Activated B cell treated with CpG ODN at 0.5 μM for 24 hours (primary cell): ENCODE measurements at regions not wholly inside any gene's neighbourhood (a gene's known extent, or its start where the extent isn't known, plus 50 kb on each side); places are given as distances from the start of the nearest gene placed in this dataset.
"Not testable (repeated sequence)": the region's sequence is repeated elsewhere in the genome, so short reads cannot be mapped to it uniquely, and the experiment has no call there.

Experiments
- ATAC-seq: fragments of 200-7000 bp; cut with Tn5 transposase; one replicate; pipeline ENCODE4 v1.10.0; 2021; ENCODE audit warnings: low read depth, mild to moderate bottlenecking, moderate library complexity
- CTCF ChIA-PET: fragments of 350-600 bp; sonication (Branson Sonifier 250); formaldehyde crosslinking; loops from one replicate; lab custom pipeline; 2021; ENCODE audit warnings: antibody characterized with exemption; lab: Charles Lee
- POLR2A ChIA-PET: fragments of 350-600 bp; sonication (Branson Sonifier 250); formaldehyde crosslinking; loops from one replicate; lab custom pipeline; 2021; ENCODE audit warnings: antibody characterized with exemption; lab: Charles Lee
- DNase-seq: peaks from one replicate; pipeline ENCODE4 v3.0.0; 2022
- H3K27ac Mint-ChIP-seq: one replicate; pipeline ENCODE4 v1.8.0; 2020; ENCODE audit warnings: mixed read lengths
- H3K27me3 Mint-ChIP-seq: one replicate; pipeline ENCODE4 v1.8.0; 2021; ENCODE audit warnings: mixed read lengths
- H3K36me3 Mint-ChIP-seq: one replicate; pipeline ENCODE4 v1.8.0; 2021; ENCODE audit warnings: low read depth, mixed read lengths
- H3K4me1 Mint-ChIP-seq: one replicate; pipeline ENCODE4 v1.8.0; 2021; ENCODE audit warnings: mixed read lengths
- H3K4me3 Mint-ChIP-seq: one replicate; pipeline ENCODE4 v1.8.0; 2020; ENCODE audit warnings: mild to moderate bottlenecking, mixed read lengths
- H3K9me3 Mint-ChIP-seq: one replicate; pipeline ENCODE4 v1.8.0; 2020; ENCODE audit warnings: mixed read lengths
- intact Hi-C: fragments of 100-400 bp; cut with micrococcal nuclease; formaldehyde crosslinking; loops from one replicate; pipeline ENCODE4 v1.15.1; 2024
- TF ChIP-seq, protein P1 (sequence below): fragments of 200-600 bp; IDR thresholded peaks from one replicate; pipeline ENCODE4 v1.8.0; 2022; ENCODE audit warnings: antibody characterized with exemption, mild to moderate bottlenecking

GRCh38 chr1:90820745-90821144 is 103.6 kb upstream of the BARHL2 start:
- ATAC-seq, result no peak
- Mint-ChIP-seq H3K9me3 (peaks cover 2% of the 10 kb centered on the region), H3K4me1 (no peaks in the 10 kb centered on the region), H3K36me3 (no peaks in the 10 kb centered on the region), H3K27ac (no peak overlapping the region), H3K27me3 (peaks cover 29% of the 10 kb centered on the region), H3K4me3 (no peak overlapping the region)
- POLR2A ChIA-PET, result no interaction called here
- no peak for DNase-seq
- intact Hi-C loops, result no loop called here
- CTCF ChIA-PET, result no interaction called here
- TF ChIP-seq, protein P1, sequence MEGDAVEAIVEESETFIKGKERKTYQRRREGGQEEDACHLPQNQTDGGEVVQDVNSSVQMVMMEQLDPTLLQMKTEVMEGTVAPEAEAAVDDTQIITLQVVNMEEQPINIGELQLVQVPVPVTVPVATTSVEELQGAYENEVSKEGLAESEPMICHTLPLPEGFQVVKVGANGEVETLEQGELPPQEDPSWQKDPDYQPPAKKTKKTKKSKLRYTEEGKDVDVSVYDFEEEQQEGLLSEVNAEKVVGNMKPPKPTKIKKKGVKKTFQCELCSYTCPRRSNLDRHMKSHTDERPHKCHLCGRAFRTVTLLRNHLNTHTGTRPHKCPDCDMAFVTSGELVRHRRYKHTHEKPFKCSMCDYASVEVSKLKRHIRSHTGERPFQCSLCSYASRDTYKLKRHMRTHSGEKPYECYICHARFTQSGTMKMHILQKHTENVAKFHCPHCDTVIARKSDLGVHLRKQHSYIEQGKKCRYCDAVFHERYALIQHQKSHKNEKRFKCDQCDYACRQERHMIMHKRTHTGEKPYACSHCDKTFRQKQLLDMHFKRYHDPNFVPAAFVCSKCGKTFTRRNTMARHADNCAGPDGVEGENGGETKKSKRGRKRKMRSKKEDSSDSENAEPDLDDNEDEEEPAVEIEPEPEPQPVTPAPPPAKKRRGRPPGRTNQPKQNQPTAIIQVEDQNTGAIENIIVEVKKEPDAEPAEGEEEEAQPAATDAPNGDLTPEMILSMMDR, result no peak

GRCh38 chr1:90817399-90817798 is 100.3 kb upstream of the BARHL2 start:
- Mint-ChIP-seq H3K9me3 (peaks cover 2% of the 10 kb centered on the region), H3K4me3 (no peak overlapping the region), H3K27me3 (peaks cover 28% of the 10 kb centered on the region), H3K36me3 (no peaks in the 10 kb centered on the region), H3K27ac (no peak overlapping the region), H3K4me1 (no peaks in the 10 kb centered on the region)
- POLR2A ChIA-PET, result no interaction called here
- no peak for ATAC-seq
- intact Hi-C loops, result no loop called here
- no peak for DNase-seq
- CTCF ChIA-PET, result no interaction called here
- TF ChIP-seq, protein P1, result no peak

- intact Hi-C loops, CTCF ChIA-PET, H3K4me1 Mint-ChIP-seq, H3K27ac Mint-ChIP-seq, H3K4me3 Mint-ChIP-seq, H3K9me3 Mint-ChIP-seq, ATAC-seq, DNase-seq, H3K36me3 Mint-ChIP-seq, POLR2A ChIA-PET: not testable (repeated sequence)
- H3K27me3 Mint-ChIP-seq, result peaks cover 43% of the 10 kb centered on the region
Measured at GRCh38 chr1:90812237-90812636, 95.1 kb upstream of the BARHL2 start.

GRCh38 chr1:90811444-90811950 is 94.4 kb upstream of the BARHL2 start:
- intact Hi-C loops, H3K4me3 Mint-ChIP-seq, H3K27ac Mint-ChIP-seq, H3K4me1 Mint-ChIP-seq, DNase-seq, H3K9me3 Mint-ChIP-seq, H3K36me3 Mint-ChIP-seq, POLR2A ChIA-PET, CTCF ChIA-PET, ATAC-seq: not testable (repeated sequence)
- H3K27me3 Mint-ChIP-seq, result peaks cover 43% of the 10 kb centered on the region

DNA sequence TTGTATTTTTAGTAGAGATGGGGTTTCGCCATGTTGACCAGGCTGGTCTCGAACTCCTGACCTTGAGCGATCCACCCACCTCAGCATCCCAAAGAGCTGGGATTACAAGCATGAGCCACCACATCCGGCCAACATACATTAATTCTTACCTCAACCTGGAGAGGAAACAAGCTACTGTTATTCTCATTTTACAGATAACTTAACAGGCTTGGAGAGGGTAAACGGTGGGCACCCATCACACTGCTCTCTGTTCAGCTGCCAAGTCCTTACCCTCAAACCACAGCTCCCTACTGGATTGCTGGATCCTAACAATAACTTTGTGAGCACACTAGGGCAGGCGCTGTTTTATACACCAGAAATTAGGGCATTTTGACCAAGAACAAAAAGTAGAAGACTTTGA is 93.6 kb upstream of the BARHL2 start:
- H3K9me3 Mint-ChIP-seq, result no peaks in the 10 kb centered on the region
- ChIA-PET POLR2A (no interaction called here), CTCF (interaction anchor here (0.6 kb wide), 1 partner anchor 22 kb away, joined by 3 read pairs; no protein-coding TSS in a partner anchor)
- intact Hi-C loops, result no loop called here
- peaks cover 34% of the 10 kb centered on the region for H3K27me3 Mint-ChIP-seq
- H3K27ac Mint-ChIP-seq, result no peak overlapping the region
- no peaks in the 10 kb centered on the region for H3K36me3 Mint-ChIP-seq
- no peak overlapping the region for H3K4me3 Mint-ChIP-seq
- DNase-seq (no peak), ATAC-seq (no peak)
- H3K4me1 Mint-ChIP-seq, result no peaks in the 10 kb centered on the region
- TF ChIP-seq, protein P1, result no peak

DNA sequence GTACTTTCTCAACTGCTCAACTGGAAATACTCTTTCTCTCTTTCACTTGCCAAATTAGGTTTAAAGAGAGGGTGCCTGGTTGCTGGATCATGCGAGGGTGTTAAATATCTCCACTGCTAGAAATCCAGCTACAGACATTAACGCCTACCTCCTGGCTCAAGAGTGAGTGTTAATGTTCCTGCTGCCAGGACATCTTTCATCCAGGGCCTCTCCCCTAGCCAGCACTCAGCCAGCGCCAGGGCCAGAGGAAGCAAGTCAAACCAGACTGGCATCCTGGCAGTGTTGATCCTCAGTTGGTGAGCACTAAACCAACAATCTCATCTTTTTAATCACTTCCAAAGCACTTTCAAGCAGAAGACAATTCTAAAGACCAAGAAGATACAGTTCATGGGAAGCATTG is 92.9 kb upstream of the BARHL2 start:
- H3K27ac Mint-ChIP-seq, result no peak overlapping the region

More for the DNA sequence above, 92.9 kb upstream of the BARHL2 start:
- no peak for ATAC-seq
- TF ChIP-seq, protein P1, result no peak
- ChIA-PET CTCF (no interaction called here), POLR2A (no interaction called here)
- intact Hi-C loops, result no loop called here
- Mint-ChIP-seq H3K36me3 (no peaks in the 10 kb centered on the region), H3K4me3 (no peak overlapping the region), H3K4me1 (no peaks in the 10 kb centered on the region), H3K9me3 (peaks cover 5% of the 10 kb centered on the region), H3K27me3 (peaks cover 35% of the 10 kb centered on the region)
- DNase-seq, result no peak
